ENCODE measurements at regions not wholly inside any gene's neighbourhood (a gene's known extent, or its start where the extent isn't known, plus 50 kb on each side); places are given as distances from the start of the nearest gene placed in this dataset.

GRCh38 chr5:117475919-117476318 is 901.3 kb upstream of the SEMA6A start:
- DNase-seq (ENCODE audit: low spot score) (no peak), ATAC-seq (peak; percentile 23)

GRCh38 chr5:117473165-117473564 is 898.5 kb upstream of the SEMA6A start:
- ATAC-seq (no peak), DNase-seq (ENCODE audit: low spot score) (no peak)

- ATAC-seq, result no peak
- DNase-seq (ENCODE audit: low spot score), result no peak
Observed at GRCh38 chr5:117463881-117464570, 889.4 kb upstream of the SEMA6A start.

GRCh38 chr5:117461966-117462365 is 887.3 kb upstream of the SEMA6A start:
- ATAC-seq (no peak), DNase-seq (ENCODE audit: low spot score) (no peak)

GRCh38 chr5:117461403-117461802 is 886.8 kb upstream of the SEMA6A start:
- no peak for ATAC-seq
- DNase-seq (ENCODE audit: low spot score), result no peak

- no peak for DNase-seq (ENCODE audit: low spot score)
- no peak for ATAC-seq
Observed at GRCh38 chr5:117457656-117458055, 883.0 kb upstream of the SEMA6A start.

- no peak for ATAC-seq
Observed at GRCh38 chr5:117456866-117457470, 882.3 kb upstream of the SEMA6A start.

GRCh38 chr5:117455236-117456233 is 880.9 kb upstream of the SEMA6A start:
- DNase-seq (ENCODE audit: low spot score) (no peak), ATAC-seq (peak; percentile 60)

More at GRCh38 chr5:117456866-117457470, 882.3 kb upstream of the SEMA6A start:
- DNase-seq (ENCODE audit: low spot score), result no peak

GRCh38 chr5:117454716-117455212 is 880.1 kb upstream of the SEMA6A start:
- ATAC-seq, result peak; percentile 98
- DNase-seq (ENCODE audit: low spot score), result peak; percentile 66

- DNase-seq (ENCODE audit: low spot score) (no peak), ATAC-seq (no peak)
Observed at GRCh38 chr5:117436846-117437245, 862.2 kb upstream of the SEMA6A start.

GRCh38 chr5:117435203-117435602 is 860.6 kb upstream of the SEMA6A start:
- ATAC-seq (no peak), DNase-seq (ENCODE audit: low spot score) (no peak)

GRCh38 chr5:117434254-117434653 is 859.6 kb upstream of the SEMA6A start:
- ATAC-seq, result no peak
- no peak for DNase-seq (ENCODE audit: low spot score)

GRCh38 chr5:117433818-117434217 is 859.2 kb upstream of the SEMA6A start:
- no peak for DNase-seq (ENCODE audit: low spot score)
- ATAC-seq, result no peak

- DNase-seq (ENCODE audit: low spot score), result no peak
- ATAC-seq, result no peak
Observed at GRCh38 chr5:117431091-117431490, 856.5 kb upstream of the SEMA6A start.

GRCh38 chr5:117425163-117425562 is 850.5 kb upstream of the SEMA6A start:
- no peak for ATAC-seq
- no peak for DNase-seq (ENCODE audit: low spot score)

GRCh38 chr5:117424559-117424958 is 849.9 kb upstream of the SEMA6A start:
- DNase-seq (ENCODE audit: low spot score), result no peak
- ATAC-seq, result no peak

GRCh38 chr5:117417501-117417900 is 842.9 kb upstream of the SEMA6A start:
- DNase-seq (ENCODE audit: low spot score) (no peak), ATAC-seq (no peak)

- ATAC-seq (no peak), DNase-seq (ENCODE audit: low spot score) (no peak)
Observed at GRCh38 chr5:117414926-117415325, 840.3 kb upstream of the SEMA6A start.

GRCh38 chr5:117411701-117412100 is 837.1 kb upstream of the SEMA6A start:
- ATAC-seq, result no peak
- no peak for DNase-seq (ENCODE audit: low spot score)

- DNase-seq (ENCODE audit: low spot score) (no peak), ATAC-seq (no peak)
Observed at GRCh38 chr5:117405197-117405596, 830.6 kb upstream of the SEMA6A start.

GRCh38 chr5:117394506-117395157 is 820.0 kb upstream of the SEMA6A start:
- DNase-seq (ENCODE audit: low spot score) (no peak), ATAC-seq (no peak)

Data from left lobe of liver (tissue), 2 donors.